GM12872 (cell line): ENCODE measurements at regions not wholly inside any gene's neighbourhood (a gene's known extent, or its start where the extent isn't known, plus 50 kb on each side); places are given as distances from the start of the nearest gene placed in this dataset.

Source experiments
- TF ChIP-seq, protein P1 (sequence below): IDR thresholded peaks from 3 replicates; pipeline ENCODE4 v1.5.1; 2011; ENCODE audit warnings: low read depth, mild to moderate bottlenecking, low read length, moderate library complexity; ENCODE audit not compliant: insufficient read depth

DNA sequence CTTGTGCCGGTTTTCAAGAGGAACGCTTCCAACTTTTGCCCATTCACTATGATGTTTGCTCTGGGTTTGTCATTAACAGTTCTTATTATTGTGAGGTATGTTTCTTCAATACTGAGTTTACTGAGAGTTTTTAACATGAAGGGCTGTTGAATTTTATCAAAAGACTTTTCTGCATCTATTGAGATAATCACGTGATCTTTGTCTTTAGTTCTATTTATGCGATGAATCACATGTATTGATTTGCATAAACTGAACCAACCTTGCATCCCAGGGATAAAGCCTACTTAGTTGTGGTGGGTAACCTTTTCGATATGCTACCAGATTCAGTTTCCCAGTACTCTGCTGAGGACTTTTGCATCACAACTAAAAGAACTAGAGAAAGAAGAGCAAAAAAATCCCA, 318.0 kb downstream of the GASK1B start:
- TF ChIP-seq, protein P1, sequence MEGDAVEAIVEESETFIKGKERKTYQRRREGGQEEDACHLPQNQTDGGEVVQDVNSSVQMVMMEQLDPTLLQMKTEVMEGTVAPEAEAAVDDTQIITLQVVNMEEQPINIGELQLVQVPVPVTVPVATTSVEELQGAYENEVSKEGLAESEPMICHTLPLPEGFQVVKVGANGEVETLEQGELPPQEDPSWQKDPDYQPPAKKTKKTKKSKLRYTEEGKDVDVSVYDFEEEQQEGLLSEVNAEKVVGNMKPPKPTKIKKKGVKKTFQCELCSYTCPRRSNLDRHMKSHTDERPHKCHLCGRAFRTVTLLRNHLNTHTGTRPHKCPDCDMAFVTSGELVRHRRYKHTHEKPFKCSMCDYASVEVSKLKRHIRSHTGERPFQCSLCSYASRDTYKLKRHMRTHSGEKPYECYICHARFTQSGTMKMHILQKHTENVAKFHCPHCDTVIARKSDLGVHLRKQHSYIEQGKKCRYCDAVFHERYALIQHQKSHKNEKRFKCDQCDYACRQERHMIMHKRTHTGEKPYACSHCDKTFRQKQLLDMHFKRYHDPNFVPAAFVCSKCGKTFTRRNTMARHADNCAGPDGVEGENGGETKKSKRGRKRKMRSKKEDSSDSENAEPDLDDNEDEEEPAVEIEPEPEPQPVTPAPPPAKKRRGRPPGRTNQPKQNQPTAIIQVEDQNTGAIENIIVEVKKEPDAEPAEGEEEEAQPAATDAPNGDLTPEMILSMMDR = no peak

DNA sequence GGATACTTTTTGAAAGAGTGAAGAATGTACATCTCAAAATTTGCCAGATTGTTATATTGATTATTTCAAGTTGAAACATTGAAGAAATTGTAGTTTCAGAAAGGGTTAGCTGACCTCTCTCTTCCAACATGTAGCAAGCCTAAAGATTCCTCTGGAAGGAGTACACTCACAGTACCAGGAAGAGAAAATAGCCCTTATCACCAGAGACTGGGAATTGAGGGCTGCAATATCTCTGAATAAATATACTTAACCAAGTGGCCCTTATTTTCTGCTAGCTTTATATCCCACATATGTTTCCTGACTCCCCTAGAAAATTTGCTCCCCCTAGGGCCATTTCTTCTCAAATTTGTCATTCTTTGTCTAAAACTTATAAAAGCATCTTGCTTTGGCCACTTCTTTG, 332.2 kb downstream of the GASK1B start:
- TF ChIP-seq, protein P1 = no peak

DNA sequence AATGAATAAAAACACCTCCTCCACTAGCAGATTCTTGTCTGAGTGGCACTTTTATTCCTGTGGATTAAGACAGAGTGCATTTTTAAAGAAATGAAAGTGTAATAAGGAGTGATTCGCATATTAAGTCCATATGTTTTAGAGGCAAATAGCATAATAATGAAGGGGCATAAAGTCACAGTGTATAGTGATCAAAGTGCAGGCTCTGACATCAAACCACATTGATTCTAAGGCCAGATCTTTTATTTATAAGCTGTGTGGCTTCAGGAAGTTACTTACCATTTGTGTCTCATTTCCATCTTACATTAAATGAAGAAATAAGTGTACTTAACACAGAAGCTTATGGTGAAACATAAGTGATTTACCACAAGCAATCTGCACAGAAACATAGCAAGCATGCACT, 332.8 kb downstream of the GASK1B start:
- TF ChIP-seq, protein P1 = no peak

DNA sequence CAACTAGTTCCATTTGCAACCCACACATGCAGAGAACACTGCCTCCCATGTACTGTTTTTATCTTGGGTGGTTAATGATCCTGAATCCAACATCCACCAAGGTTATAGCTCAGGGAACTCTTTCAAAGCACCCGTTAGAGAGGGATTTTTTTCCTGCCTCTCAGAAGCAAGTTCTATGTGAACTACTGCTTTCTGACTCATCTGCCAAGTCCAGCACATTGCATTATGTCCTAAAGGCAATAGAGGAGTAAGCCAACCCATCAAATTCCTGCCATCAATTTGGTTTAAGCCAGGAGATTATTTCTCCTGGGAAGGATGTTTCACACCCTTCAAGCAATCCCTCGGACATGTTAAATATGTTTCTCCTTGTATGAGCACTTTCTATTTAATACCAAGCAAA, 334.5 kb downstream of the GASK1B start:
- TF ChIP-seq, protein P1 = no peak

DNA sequence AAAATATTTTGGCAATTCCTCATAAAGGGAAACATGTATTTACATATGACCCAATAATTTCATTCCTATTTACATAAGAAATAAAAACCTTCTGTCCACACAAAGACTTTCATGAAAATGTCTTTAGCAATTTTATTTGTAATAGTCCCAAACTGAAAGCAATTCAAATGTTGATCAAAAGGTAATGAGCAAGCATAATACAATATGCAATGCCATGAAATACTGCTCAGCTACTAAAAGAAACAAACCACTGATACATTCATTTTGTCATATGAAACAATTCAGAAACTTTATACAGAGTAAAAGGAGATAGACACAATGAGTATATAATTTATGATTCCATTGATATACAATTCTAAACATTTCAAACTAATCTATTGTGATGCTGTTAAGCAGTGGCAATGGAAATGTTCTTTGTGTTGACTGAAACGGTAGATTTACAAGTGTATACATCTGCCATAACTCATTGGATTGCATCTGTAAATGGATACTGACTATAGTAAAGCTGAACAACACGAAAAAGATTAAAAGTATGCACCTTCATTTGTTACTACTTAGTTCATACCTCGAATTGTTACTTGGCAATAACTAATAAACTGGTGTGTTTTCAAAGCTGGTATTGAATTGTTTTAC, 335.6 kb downstream of the GASK1B start:
- TF ChIP-seq, protein P1 = no peak

DNA sequence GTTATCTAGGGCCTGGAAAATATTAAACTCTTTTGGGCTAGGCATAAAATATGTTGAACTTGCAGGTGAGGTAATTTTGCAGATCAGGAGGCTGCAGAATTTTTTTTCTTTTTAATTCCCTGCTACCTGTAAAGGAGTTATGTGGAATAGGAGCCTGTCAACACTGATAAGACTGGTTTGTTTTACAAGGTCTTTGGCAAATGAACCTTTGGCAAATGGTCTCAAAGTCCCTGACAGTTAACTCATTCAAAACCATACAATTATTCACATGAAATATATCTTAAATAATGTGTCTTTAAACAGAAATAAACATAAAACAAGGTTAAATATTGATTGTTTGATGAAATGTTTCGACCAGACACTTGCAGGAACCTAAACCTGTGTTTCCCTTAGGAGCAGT, 340.2 kb downstream of the GASK1B start:
- TF ChIP-seq, protein P1 = no peak

DNA sequence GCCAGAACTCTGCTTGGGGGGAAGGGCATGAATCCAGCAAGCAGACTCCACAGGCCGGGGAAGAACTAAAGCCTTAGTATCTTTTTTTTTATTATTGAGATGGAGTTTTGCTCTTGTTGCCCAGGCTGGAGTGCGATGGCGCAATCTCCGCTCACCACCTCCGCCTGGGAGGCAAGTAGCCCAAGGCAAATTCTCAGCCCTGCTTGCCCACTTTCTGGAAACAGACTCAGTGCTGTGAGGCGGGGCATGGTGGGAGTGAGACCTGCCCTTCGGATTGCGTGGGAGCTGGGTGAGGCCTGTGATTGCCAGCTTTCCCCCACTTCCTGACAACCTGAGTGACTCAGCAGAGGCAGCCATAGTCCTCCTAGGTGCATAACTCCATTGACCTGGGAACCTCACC, 348.8 kb downstream of the GASK1B start:
- TF ChIP-seq, protein P1 = no peak
